MM.1S (cell line): ENCODE measurements at regions not wholly inside any gene's neighbourhood (a gene's known extent, or its start where the extent isn't known, plus 50 kb on each side); places are given as distances from the start of the nearest gene placed in this dataset.
"Not testable (repeated sequence)": the region's sequence is repeated elsewhere in the genome, so short reads cannot be mapped to it uniquely, and the experiment has no call there.

Source experiments
- DNase-seq: peaks from one replicate; pipeline ENCODE4 v3.0.0-alpha.2; 2015
- H2AFZ ChIP-seq: fragments of 300-600 bp; sonication (generic); 2 replicates; pipeline ENCODE4 v1.6.0; 2016; ENCODE audit warnings: antibody characterized with exemption, low read length
- H3F3A ChIP-seq: fragments of 300-600 bp; sonication (generic); 2 replicates; pipeline ENCODE4 v1.6.1; 2016; ENCODE audit warnings: mild to moderate bottlenecking, antibody characterized with exemption, low read length, moderate library complexity, mixed read lengths; ENCODE audit not compliant: insufficient read depth
- H3K27ac ChIP-seq: fragments of 300-600 bp; sonication (generic); 2 replicates; pipeline ENCODE4 v1.5.1; 2016; ENCODE audit warnings: mild to moderate bottlenecking, low read length
- H3K27me3 ChIP-seq: fragments of 300-600 bp; sonication (generic); replicated peaks from 2 replicates; pipeline ENCODE4 v1.6.0; 2016; ENCODE audit warnings: low read length; ENCODE audit not compliant: insufficient read depth
- H3K36me3 ChIP-seq: fragments of 300-600 bp; sonication (generic); replicated peaks from 2 replicates; pipeline ENCODE4 v1.6.1; 2016; ENCODE audit warnings: mild to moderate bottlenecking, low read length, mixed read lengths; ENCODE audit not compliant: insufficient read depth
- H3K4me1 ChIP-seq: fragments of 300-600 bp; sonication (generic); 2 replicates; pipeline ENCODE4 v1.6.1; 2016; ENCODE audit warnings: low read length, mixed read lengths
- H3K4me2 ChIP-seq: fragments of 300-600 bp; sonication (generic); 2 replicates; pipeline ENCODE4 v1.6.0; 2016; ENCODE audit warnings: low read depth, low read length
- H3K4me3 ChIP-seq: fragments of 300-600 bp; sonication (generic); 2 replicates; pipeline ENCODE4 v1.5.1; 2016; ENCODE audit warnings: low read length, mixed read lengths
- H3K79me2 ChIP-seq: fragments of 300-600 bp; sonication (generic); 2 replicates; pipeline ENCODE4 v1.6.1; 2016; ENCODE audit warnings: mixed run types, low read length, mixed read lengths
- H3K9ac ChIP-seq: fragments of 300-600 bp; sonication (generic); 2 replicates; pipeline ENCODE4 v1.6.1; 2016; ENCODE audit warnings: low read length, mixed read lengths
- H3K9me2 ChIP-seq: fragments of 300-600 bp; sonication (generic); replicated peaks from 2 replicates; pipeline ENCODE4 v1.6.1; 2016; ENCODE audit warnings: mild to moderate bottlenecking, low read length, mixed read lengths; ENCODE audit not compliant: insufficient read depth
- H3K9me3 ChIP-seq: fragments of 300-600 bp; sonication (generic); replicated peaks from 2 replicates; pipeline ENCODE4 v1.6.1; 2016; ENCODE audit warnings: mild to moderate bottlenecking, low read length, mixed read lengths; ENCODE audit not compliant: insufficient read depth
- H4K20me1 ChIP-seq: fragments of 300-600 bp; sonication (generic); 2 replicates; pipeline ENCODE4 v1.6.1; 2016; ENCODE audit warnings: mild to moderate bottlenecking, low read length, moderate library complexity, mixed read lengths; ENCODE audit not compliant: insufficient read depth
- EZH2 ChIP-seq: fragments of 300-600 bp; sonication (generic); optimal IDR thresholded peaks from 2 replicates; pipeline ENCODE3; 2017; ENCODE audit warnings: low read depth, mild to moderate bottlenecking, antibody characterized with exemption, low read length, mixed read lengths
- EZH2phosphoT487 ChIP-seq: fragments of 300-600 bp; sonication (generic); IDR thresholded peaks from 2 replicates; pipeline ENCODE4 v1.6.1; 2018; ENCODE audit warnings: antibody characterized with exemption, low read length
- TF ChIP-seq, protein P1 (sequence below): fragments of 300-600 bp; sonication (generic); IDR thresholded peaks from 2 replicates; pipeline ENCODE4 v1.5.1; 2016; ENCODE audit warnings: antibody characterized with exemption, low read length, mixed read lengths

DNA sequence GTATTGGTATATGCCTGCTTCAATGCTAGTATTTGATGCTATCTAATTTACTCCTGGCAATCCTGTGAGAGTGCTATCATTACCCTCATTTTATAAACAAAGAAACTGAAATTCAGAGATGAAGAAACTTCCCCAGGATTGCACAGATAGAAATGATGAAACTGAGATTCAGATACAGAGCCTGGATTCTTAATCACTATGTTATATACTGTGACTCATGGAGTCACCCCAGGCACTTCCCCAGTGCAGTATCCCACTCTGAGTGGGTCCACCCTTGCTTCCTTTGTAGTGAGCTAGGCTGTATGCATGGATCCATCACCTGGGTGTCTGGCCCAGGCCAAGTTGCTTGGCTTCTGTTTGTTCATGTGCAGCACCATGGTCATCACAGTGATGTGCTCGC, 133.9 kb downstream of the TRIM43 start:
- H3K27ac ChIP-seq, H3K9me2 ChIP-seq, H3K27me3 ChIP-seq, H3K4me2 ChIP-seq, H3K36me3 ChIP-seq, H3K4me1 ChIP-seq, H3K9ac ChIP-seq, H3K9me3 ChIP-seq, H3K79me2 ChIP-seq, DNase-seq, H3F3A ChIP-seq, H3K4me3 ChIP-seq, H4K20me1 ChIP-seq, H2AFZ ChIP-seq: not testable (repeated sequence)

DNA sequence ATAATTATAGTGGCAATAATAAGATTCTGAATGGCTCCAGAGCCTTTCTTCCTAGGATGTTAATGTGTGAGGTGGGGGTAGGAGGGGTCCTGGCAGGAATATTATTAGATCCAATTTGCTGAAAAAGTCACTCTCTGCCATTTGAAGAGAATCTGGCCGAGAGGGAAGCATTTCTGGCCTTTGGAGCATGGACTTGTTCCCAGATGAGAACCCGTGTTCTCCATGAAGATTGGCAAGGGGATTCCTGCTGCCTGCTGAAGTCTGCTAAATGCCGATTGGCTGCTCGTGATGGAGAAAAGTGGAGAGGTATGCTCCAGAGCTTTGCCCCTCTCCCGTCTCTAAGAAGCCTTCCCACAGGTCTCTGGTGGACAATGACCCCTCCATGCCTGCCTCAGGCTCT, 135.6 kb downstream of the TRIM43 start:
- not testable (repeated sequence) for H3K27ac ChIP-seq, H3K27me3 ChIP-seq, H3K4me3 ChIP-seq, H3K9me3 ChIP-seq, DNase-seq, H3F3A ChIP-seq, H3K79me2 ChIP-seq, H3K4me2 ChIP-seq, H3K4me1 ChIP-seq, H3K36me3 ChIP-seq, H3K9me2 ChIP-seq, H2AFZ ChIP-seq, H3K9ac ChIP-seq, H4K20me1 ChIP-seq

- Histone ChIP-seq H3K9me3 (no peaks in the 10 kb centered on the region), H4K20me1 (no peaks in the 10 kb centered on the region), H3K9me2 (no peaks in the 10 kb centered on the region), H2AFZ (no peak overlapping the region), H3K4me3 (no peak overlapping the region), H3K9ac (no peak overlapping the region), H3K36me3 (no peaks in the 10 kb centered on the region), H3F3A (no peaks in the 10 kb centered on the region), H3K27ac (no peak overlapping the region), H3K79me2 (no peaks in the 10 kb centered on the region), H3K4me2 (no peak overlapping the region), H3K4me1 (no peaks in the 10 kb centered on the region), H3K27me3 (no peaks in the 10 kb centered on the region)
- DNase-seq = peak; percentile 58
- no peak for TF ChIP-seq EZH2phosphoT487
- TF ChIP-seq, protein P1, sequence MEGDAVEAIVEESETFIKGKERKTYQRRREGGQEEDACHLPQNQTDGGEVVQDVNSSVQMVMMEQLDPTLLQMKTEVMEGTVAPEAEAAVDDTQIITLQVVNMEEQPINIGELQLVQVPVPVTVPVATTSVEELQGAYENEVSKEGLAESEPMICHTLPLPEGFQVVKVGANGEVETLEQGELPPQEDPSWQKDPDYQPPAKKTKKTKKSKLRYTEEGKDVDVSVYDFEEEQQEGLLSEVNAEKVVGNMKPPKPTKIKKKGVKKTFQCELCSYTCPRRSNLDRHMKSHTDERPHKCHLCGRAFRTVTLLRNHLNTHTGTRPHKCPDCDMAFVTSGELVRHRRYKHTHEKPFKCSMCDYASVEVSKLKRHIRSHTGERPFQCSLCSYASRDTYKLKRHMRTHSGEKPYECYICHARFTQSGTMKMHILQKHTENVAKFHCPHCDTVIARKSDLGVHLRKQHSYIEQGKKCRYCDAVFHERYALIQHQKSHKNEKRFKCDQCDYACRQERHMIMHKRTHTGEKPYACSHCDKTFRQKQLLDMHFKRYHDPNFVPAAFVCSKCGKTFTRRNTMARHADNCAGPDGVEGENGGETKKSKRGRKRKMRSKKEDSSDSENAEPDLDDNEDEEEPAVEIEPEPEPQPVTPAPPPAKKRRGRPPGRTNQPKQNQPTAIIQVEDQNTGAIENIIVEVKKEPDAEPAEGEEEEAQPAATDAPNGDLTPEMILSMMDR = peak; percentile 44
Observed at GRCh38 chr2:95728878-95729596, 137.2 kb downstream of the TRIM43 start.

DNA sequence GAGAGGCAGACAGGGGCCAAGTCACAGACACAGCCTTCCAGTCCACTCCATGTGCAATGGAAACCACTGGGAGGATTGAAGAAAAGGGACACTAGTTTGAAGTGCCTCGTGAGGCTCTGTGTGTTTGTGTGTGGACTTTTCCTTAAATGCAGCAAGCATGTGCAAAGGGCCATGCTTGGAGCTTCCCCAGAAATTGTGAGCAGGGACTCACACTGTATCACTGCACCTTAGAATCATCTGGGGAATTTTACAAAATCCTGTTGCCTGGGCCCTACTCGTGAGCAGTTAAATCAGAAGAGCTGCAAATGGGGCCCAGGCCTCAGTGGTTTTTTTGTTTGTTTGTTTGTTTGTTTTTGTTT, 137.8 kb downstream of the TRIM43 start:
- Histone ChIP-seq H3K27me3 (no peaks in the 10 kb centered on the region), H3K9me2 (no peaks in the 10 kb centered on the region), H3K9me3 (no peaks in the 10 kb centered on the region), H3K27ac (no peak overlapping the region), H3F3A (no peaks in the 10 kb centered on the region), H3K79me2 (no peaks in the 10 kb centered on the region), H2AFZ (no peak overlapping the region), H3K4me2 (no peak overlapping the region), H3K36me3 (no peaks in the 10 kb centered on the region), H4K20me1 (no peaks in the 10 kb centered on the region), H3K4me3 (no peak overlapping the region), H3K9ac (no peak overlapping the region), H3K4me1 (no peaks in the 10 kb centered on the region)
- TF ChIP-seq EZH2 (no peak), EZH2phosphoT487 (no peak)
- TF ChIP-seq, protein P1 = no peak
- no peak for DNase-seq
